H9 (cell line): ENCODE measurements at regions not wholly inside any gene's neighbourhood (a gene's known extent, or its start where the extent isn't known, plus 50 kb on each side); places are given as distances from the start of the nearest gene placed in this dataset.

ENCODE experiments used
- DNase-seq: peaks from one replicate; pipeline ENCODE4 v3.0.0-alpha.2; 2017
- H2AFZ ChIP-seq: one replicate; pipeline ENCODE4 v1.6.1; 2013; ENCODE audit warnings: mild to moderate bottlenecking, low read length, control low read depth, moderate library complexity
- H2AK5ac ChIP-seq: 2 replicates; pipeline ENCODE4 v1.6.1; 2013; ENCODE audit warnings: low read length, control low read depth, mixed read lengths; ENCODE audit not compliant: insufficient read length
- H2BK120ac ChIP-seq: one replicate; pipeline ENCODE4 v1.6.1; 2013; ENCODE audit warnings: low read depth, mild to moderate bottlenecking, low read length, control low read depth, inconsistent platforms; ENCODE audit not compliant: poor library complexity, severe bottlenecking
- H2BK12ac ChIP-seq: 2 replicates; pipeline ENCODE4 v1.6.1; 2013; ENCODE audit warnings: low read length, control low read depth, mixed read lengths, low read depth; ENCODE audit not compliant: insufficient read length
- H2BK15ac ChIP-seq: 2 replicates; pipeline ENCODE4 v1.6.1; 2013; ENCODE audit warnings: low read depth, low read length, control low read depth
- H2BK20ac ChIP-seq: one replicate; pipeline ENCODE4 v1.6.1; 2013; ENCODE audit warnings: low read depth, mild to moderate bottlenecking, low read length, control low read depth, inconsistent platforms; ENCODE audit not compliant: poor library complexity, severe bottlenecking
- H2BK5ac ChIP-seq: 2 replicates; pipeline ENCODE4 v1.6.1; 2013; ENCODE audit warnings: low read length, control low read depth, mixed read lengths; ENCODE audit not compliant: insufficient read length
- H3K14ac ChIP-seq: 2 replicates; pipeline ENCODE4 v1.6.1; 2013; ENCODE audit warnings: low read length, control low read depth; ENCODE audit not compliant: insufficient read depth
- H3K18ac ChIP-seq: 2 replicates; pipeline ENCODE4 v1.6.1; 2013; ENCODE audit warnings: low read depth, mild to moderate bottlenecking, mixed read lengths, low read length, control low read depth; ENCODE audit not compliant: insufficient read length
- H3K23ac ChIP-seq: 2 replicates; pipeline ENCODE4 v1.6.1; 2013; ENCODE audit warnings: low read length, control low read depth, mixed read lengths, low read depth; ENCODE audit not compliant: insufficient read length
- H3K23me2 ChIP-seq: 2 replicates; pipeline ENCODE4 v1.6.1; 2013; ENCODE audit warnings: low read depth, mild to moderate bottlenecking, mixed read lengths, low read length, control low read depth; ENCODE audit not compliant: insufficient read length, poor library complexity, severe bottlenecking
- H3K27ac ChIP-seq: 2 replicates; pipeline ENCODE4 v1.5.1; 2013; ENCODE audit warnings: low read length, control low read depth, mixed read lengths, low read depth; ENCODE audit not compliant: insufficient read length
- H3K27me3 ChIP-seq: 2 replicates; pipeline ENCODE4 v1.6.1; 2013; ENCODE audit warnings: low read length, control low read depth, inconsistent platforms; ENCODE audit not compliant: insufficient read depth
- H3K4ac ChIP-seq: 2 replicates; pipeline ENCODE4 v1.6.1; 2013; ENCODE audit warnings: low read depth, mild to moderate bottlenecking, control low read depth, inconsistent platforms, low read length, moderate library complexity
- H3K4me1 ChIP-seq: 2 replicates; pipeline ENCODE4 v1.6.1; 2013; ENCODE audit warnings: low read length, control low read depth, inconsistent platforms; ENCODE audit not compliant: insufficient read depth
- H3K4me2 ChIP-seq: 2 replicates; pipeline ENCODE4 v1.6.1; 2013; ENCODE audit warnings: low read length, control low read depth, mixed read lengths; ENCODE audit not compliant: insufficient read length, insufficient read depth
- H3K56ac ChIP-seq: 2 replicates; pipeline ENCODE4 v1.6.1; 2013; ENCODE audit warnings: low read depth, mild to moderate bottlenecking, mixed read lengths, low read length, control low read depth; ENCODE audit not compliant: insufficient read length
- H3K79me1 ChIP-seq: 2 replicates; pipeline ENCODE4 v1.6.1; 2013; ENCODE audit warnings: low read depth, mild to moderate bottlenecking, moderate library complexity, low read length, control low read depth, inconsistent platforms; ENCODE audit not compliant: insufficient read depth, poor library complexity, severe bottlenecking
- H3K79me2 ChIP-seq: 2 replicates; pipeline ENCODE4 v1.6.1; 2013; ENCODE audit warnings: low read length, control low read depth, inconsistent platforms; ENCODE audit not compliant: insufficient read depth
- H3K9ac ChIP-seq: 2 replicates; pipeline ENCODE4 v1.6.1; 2013; ENCODE audit warnings: low read length, control low read depth, mixed read lengths; ENCODE audit not compliant: insufficient read length; ENCODE audit errors: extremely low read depth
- H3K9me3 ChIP-seq: one replicate; pipeline ENCODE4 v1.6.1; 2013; ENCODE audit warnings: low read depth, low read length, inconsistent platforms; ENCODE audit not compliant: control insufficient read depth
- H3T11ph ChIP-seq: one replicate; pipeline ENCODE4 v1.6.1; 2013; ENCODE audit warnings: mild to moderate bottlenecking, low read length, control low read depth, inconsistent platforms
- H4K20me1 ChIP-seq: one replicate; pipeline ENCODE4 v1.6.1; 2013; ENCODE audit not compliant: control insufficient read depth, insufficient read length, insufficient read depth
- H4K5ac ChIP-seq: 2 replicates; pipeline ENCODE4 v1.6.1; 2013; ENCODE audit warnings: low read depth, mild to moderate bottlenecking, mixed read lengths, low read length, control low read depth; ENCODE audit not compliant: insufficient read length
- H4K8ac ChIP-seq: replicated peaks from 2 replicates; pipeline ENCODE4 v1.6.1; 2013; ENCODE audit warnings: low read length, control low read depth, mixed read lengths, low read depth; ENCODE audit not compliant: insufficient read length
- H4K91ac ChIP-seq: 2 replicates; pipeline ENCODE4 v1.6.1; 2013; ENCODE audit warnings: low read depth, mild to moderate bottlenecking, moderate library complexity, mixed read lengths, low read length, control low read depth; ENCODE audit not compliant: insufficient read length
- H3K27ac Mint-ChIP-seq, 3 experiments: 2 replicates in 2 of 3; 3 replicates in 1 of 3; pipeline ENCODE4 v1.8.0; 2020 to 2021; ENCODE audit warnings: mixed read lengths in 3 of 3, mild to moderate bottlenecking in 1 of 3, moderate library complexity in 1 of 3
- H3K27me3 Mint-ChIP-seq: 2 replicates; pipeline ENCODE4 v1.8.0; 2021; ENCODE audit warnings: low read depth, mild to moderate bottlenecking, moderate library complexity, mixed read lengths
- H3K36me3 Mint-ChIP-seq, 3 experiments: 2 replicates in 2 of 3; 3 replicates in 1 of 3; pipeline ENCODE4 v1.8.0; 2020 to 2021; ENCODE audit warnings: low read depth in 3 of 3, mixed read lengths in 3 of 3; ENCODE audit not compliant: insufficient read depth in 1 of 3
- H3K4me1 Mint-ChIP-seq, 2 experiments: 2 replicates each; pipeline ENCODE4 v1.8.0; 2020; ENCODE audit warnings: mixed read lengths in 2 of 2
- H3K4me3 Mint-ChIP-seq, 2 experiments: 2 replicates in 1 of 2; 3 replicates in 1 of 2; pipeline ENCODE4 v1.8.0; 2020 to 2021; ENCODE audit warnings: mild to moderate bottlenecking in 2 of 2, mixed read lengths in 2 of 2, moderate library complexity in 1 of 2
- H3K9me3 Mint-ChIP-seq, 2 experiments: 2 replicates in 1 of 2; 3 replicates in 1 of 2; pipeline ENCODE4 v1.8.0; 2020; ENCODE audit warnings: mild to moderate bottlenecking in 2 of 2, mixed read lengths in 2 of 2, moderate library complexity in 1 of 2
- WGBS: extraction: QIAGEN DNeasy Blood & Tissue Kit; methylation state at CpG from one replicate; pipeline ENCODE4 v1.1.7; 2013; ENCODE audit warnings: missing lambda C conversion rate, low lambda C conversion rate, mixed read lengths; ENCODE audit not compliant: insufficient read length; ENCODE audit errors: extremely low coverage; 5-methylcytosine and 5-hydroxymethylcytosine counted together
- TF ChIP-seq, protein P1 (sequence below): fragments of 200-600 bp; sonication (generic); conservative IDR thresholded peaks from 3 replicates; pipeline ENCODE4 v1.8.0; 2021; ENCODE audit warnings: antibody characterized with exemption, mild to moderate bottlenecking

GRCh38 chr10:31730776-31731175 is 197.9 kb downstream of the ARHGAP12 start:
- Histone ChIP-seq H4K5ac (no peak overlapping the region), H3K23ac (no peak overlapping the region), H3K4me2 (no peak overlapping the region), H2BK5ac (no peak overlapping the region), H4K8ac (no peak overlapping the region), H3K23me2 (no peaks in the 10 kb centered on the region), H3K9me3 (peaks cover 43% of the 10 kb centered on the region), H3K18ac (no peak overlapping the region), H2AK5ac (no peak overlapping the region), H3K9ac (no peak overlapping the region), H3K4ac (no peak overlapping the region), H3K27me3 (no peaks in the 10 kb centered on the region), H3K79me2 (no peaks in the 10 kb centered on the region), H3K27ac (no peak overlapping the region), H3T11ph (no peak overlapping the region), H2BK20ac (no peak overlapping the region), H2BK120ac (no peak overlapping the region), H2BK15ac (no peak overlapping the region), H3K14ac (no peak overlapping the region; the same call in 1 of the 2 replicates), H4K20me1 (no peaks in the 10 kb centered on the region), H2AFZ (no peak overlapping the region), H3K56ac (no peak overlapping the region), H4K91ac (no peak overlapping the region), H3K79me1 (no peaks in the 10 kb centered on the region), H3K4me1 (no peaks in the 10 kb centered on the region), H2BK12ac (no peak overlapping the region)
- peaks cover 34% of the 10 kb centered on the region for H3K27me3 Mint-ChIP-seq
- no peak overlapping the region for H3K4me3 Mint-ChIP-seq
- peaks cover 11 to 14% of the 10 kb centered on the region in 2 experiments for H3K4me1 Mint-ChIP-seq
- peaks cover 11 to 31% (median 18%) of the 10 kb centered on the region in 3 experiments for H3K36me3 Mint-ChIP-seq
- WGBS, result no CpG with 5 or more reads among the region's 3 CpGs
- peaks cover 26 to 42% of the 10 kb centered on the region in 2 experiments for H3K9me3 Mint-ChIP-seq
- H3K27ac Mint-ChIP-seq, result no peak overlapping the region
- no peak for DNase-seq
- TF ChIP-seq, protein P1, sequence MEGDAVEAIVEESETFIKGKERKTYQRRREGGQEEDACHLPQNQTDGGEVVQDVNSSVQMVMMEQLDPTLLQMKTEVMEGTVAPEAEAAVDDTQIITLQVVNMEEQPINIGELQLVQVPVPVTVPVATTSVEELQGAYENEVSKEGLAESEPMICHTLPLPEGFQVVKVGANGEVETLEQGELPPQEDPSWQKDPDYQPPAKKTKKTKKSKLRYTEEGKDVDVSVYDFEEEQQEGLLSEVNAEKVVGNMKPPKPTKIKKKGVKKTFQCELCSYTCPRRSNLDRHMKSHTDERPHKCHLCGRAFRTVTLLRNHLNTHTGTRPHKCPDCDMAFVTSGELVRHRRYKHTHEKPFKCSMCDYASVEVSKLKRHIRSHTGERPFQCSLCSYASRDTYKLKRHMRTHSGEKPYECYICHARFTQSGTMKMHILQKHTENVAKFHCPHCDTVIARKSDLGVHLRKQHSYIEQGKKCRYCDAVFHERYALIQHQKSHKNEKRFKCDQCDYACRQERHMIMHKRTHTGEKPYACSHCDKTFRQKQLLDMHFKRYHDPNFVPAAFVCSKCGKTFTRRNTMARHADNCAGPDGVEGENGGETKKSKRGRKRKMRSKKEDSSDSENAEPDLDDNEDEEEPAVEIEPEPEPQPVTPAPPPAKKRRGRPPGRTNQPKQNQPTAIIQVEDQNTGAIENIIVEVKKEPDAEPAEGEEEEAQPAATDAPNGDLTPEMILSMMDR, result no peak
